Uterus (tissue), 2 donors: ENCODE measurements at regions not wholly inside any gene's neighbourhood (a gene's known extent, or its start where the extent isn't known, plus 50 kb on each side); places are given as distances from the start of the nearest gene placed in this dataset.

ENCODE experiments used
- POLR2A ChIP-seq, 2 donors: fragments of 450-650 bp; IDR thresholded peaks; one replicate each; pipeline ENCODE4 v1.6.1; 2016; ENCODE audit warnings: antibody characterized with exemption in 2 of 2, mild to moderate bottlenecking in 1 of 2, moderate library complexity in 1 of 2
- TF ChIP-seq, protein P1 (sequence below), 4 experiments: fragments of 200-600 bp in 2 of 4; fragments of 450-650 bp in 2 of 4; sonication (generic) in 2 of 4; IDR thresholded peaks; one replicate each; pipeline ENCODE4 v1.5.1; 2016 to 2019; ENCODE audit warnings: antibody characterized with exemption in 4 of 4, mild to moderate bottlenecking in 2 of 4, moderate library complexity in 1 of 4

GRCh38 chr10:125560947-125561346 lies 122.0 kb downstream of the TEX36 start:
- TF ChIP-seq, protein P1, sequence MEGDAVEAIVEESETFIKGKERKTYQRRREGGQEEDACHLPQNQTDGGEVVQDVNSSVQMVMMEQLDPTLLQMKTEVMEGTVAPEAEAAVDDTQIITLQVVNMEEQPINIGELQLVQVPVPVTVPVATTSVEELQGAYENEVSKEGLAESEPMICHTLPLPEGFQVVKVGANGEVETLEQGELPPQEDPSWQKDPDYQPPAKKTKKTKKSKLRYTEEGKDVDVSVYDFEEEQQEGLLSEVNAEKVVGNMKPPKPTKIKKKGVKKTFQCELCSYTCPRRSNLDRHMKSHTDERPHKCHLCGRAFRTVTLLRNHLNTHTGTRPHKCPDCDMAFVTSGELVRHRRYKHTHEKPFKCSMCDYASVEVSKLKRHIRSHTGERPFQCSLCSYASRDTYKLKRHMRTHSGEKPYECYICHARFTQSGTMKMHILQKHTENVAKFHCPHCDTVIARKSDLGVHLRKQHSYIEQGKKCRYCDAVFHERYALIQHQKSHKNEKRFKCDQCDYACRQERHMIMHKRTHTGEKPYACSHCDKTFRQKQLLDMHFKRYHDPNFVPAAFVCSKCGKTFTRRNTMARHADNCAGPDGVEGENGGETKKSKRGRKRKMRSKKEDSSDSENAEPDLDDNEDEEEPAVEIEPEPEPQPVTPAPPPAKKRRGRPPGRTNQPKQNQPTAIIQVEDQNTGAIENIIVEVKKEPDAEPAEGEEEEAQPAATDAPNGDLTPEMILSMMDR (IDR thresholded peaks at IDR 0.05), result no peak
- no peak for TF ChIP-seq POLR2A (IDR thresholded peaks at IDR 0.05)
